CD14-positive monocyte (primary cell): ENCODE measurements at regions not wholly inside any gene's neighbourhood (a gene's known extent, or its start where the extent isn't known, plus 50 kb on each side); places are given as distances from the start of the nearest gene placed in this dataset.

Source experiments
- DNase-seq, 3 donors: peaks; one replicate each; pipeline ENCODE4 v3.0.0-alpha.2; 2011 to 2022
- H2AFZ ChIP-seq: 2 replicates; pipeline ENCODE4 v1.6.0; 2012; ENCODE audit warnings: mild to moderate bottlenecking, low read depth, low read length, inconsistent platforms; ENCODE audit not compliant: insufficient read depth, poor library complexity, severe bottlenecking
- H3K27ac ChIP-seq, 2 donors: 1 replicate in 1 of 2; 2 replicates in 1 of 2; pipeline ENCODE4 v1.5.1; 2012 to 2013; ENCODE audit warnings: low read length in 2 of 2, control low read depth in 1 of 2, inconsistent platforms in 1 of 2, low read depth in 1 of 2, mild to moderate bottlenecking in 1 of 2
- H3K27me3 ChIP-seq, 2 donors: one replicate each; pipeline versions ENCODE4 v1.6.0 to v1.6.1; 2011 to 2013; ENCODE audit warnings: low read length in 2 of 2; ENCODE audit not compliant: control insufficient read depth in 2 of 2, insufficient read depth in 2 of 2
- H3K36me3 ChIP-seq, 2 donors: replicated peaks in 1 of 2; 1 replicate in 1 of 2; 2 replicates in 1 of 2; pipeline versions ENCODE4 v1.5.1 to v1.6.1; 2012 to 2013; ENCODE audit warnings: low read length in 2 of 2, control low read depth in 1 of 2, inconsistent platforms in 1 of 2, mild to moderate bottlenecking in 1 of 2; ENCODE audit not compliant: insufficient read depth in 2 of 2, control insufficient read depth in 1 of 2
- H3K4me1 ChIP-seq, 2 donors: 1 replicate in 1 of 2; 2 replicates in 1 of 2; pipeline versions ENCODE4 v1.5.1 to v1.6.1; 2012 to 2013; ENCODE audit warnings: low read length in 2 of 2, control low read depth in 1 of 2, inconsistent platforms in 1 of 2, mild to moderate bottlenecking in 1 of 2, moderate library complexity in 1 of 2; ENCODE audit not compliant: insufficient read depth in 2 of 2, control insufficient read depth in 1 of 2
- H3K4me2 ChIP-seq: replicated peaks from 2 replicates; pipeline ENCODE3; 2012; ENCODE audit warnings: low read length, moderate library complexity, mild to moderate bottlenecking; ENCODE audit not compliant: poor library complexity, severe bottlenecking; ENCODE audit errors: extremely low read depth
- H3K4me3 ChIP-seq, 3 experiments: fragments of 200-600 bp in 1 of 3; sonication (generic) in 1 of 3; replicated peaks in 1 of 3; 1 replicate in 2 of 3; 2 replicates in 1 of 3; pipeline ENCODE4 v1.5.1; 2011 to 2013; ENCODE audit warnings: low read length in 3 of 3, mild to moderate bottlenecking in 3 of 3, control low read depth in 2 of 3, low read depth in 2 of 3, inconsistent platforms in 1 of 3, moderate library complexity in 1 of 3
- H3K79me2 ChIP-seq: 2 replicates; pipeline ENCODE4 v1.6.0; 2012; ENCODE audit warnings: mild to moderate bottlenecking, control low read depth, inconsistent platforms, low read length, moderate library complexity; ENCODE audit not compliant: insufficient read depth
- H3K9ac ChIP-seq: 2 replicates; pipeline ENCODE4 v1.6.0; 2017; ENCODE audit warnings: low read length, mild to moderate bottlenecking; ENCODE audit not compliant: insufficient read depth, poor library complexity, severe bottlenecking
- H3K9me3 ChIP-seq, 2 donors: replicated peaks in 1 of 2; 1 replicate in 1 of 2; 2 replicates in 1 of 2; pipeline versions ENCODE4 v1.5.1 to v1.6.1; 2012 to 2013; ENCODE audit warnings: low read length in 2 of 2, control low read depth in 1 of 2; ENCODE audit not compliant: control insufficient read depth in 1 of 2, insufficient read depth in 1 of 2
- H4K20me1 ChIP-seq: 2 replicates; pipeline ENCODE4 v1.6.0; 2012; ENCODE audit warnings: mild to moderate bottlenecking, low read length, control low read depth, moderate library complexity; ENCODE audit not compliant: insufficient read depth
- H3K27ac Mint-ChIP-seq, 7 donors: one replicate each; pipeline ENCODE4 v1.8.0; 2020; ENCODE audit warnings: mild to moderate bottlenecking in 7 of 7, mixed read lengths in 7 of 7, moderate library complexity in 6 of 7, inconsistent platforms in 2 of 7
- H3K27me3 Mint-ChIP-seq, 3 donors: one replicate each; pipeline ENCODE4 v1.8.0; 2021 to 2022; ENCODE audit warnings: low read depth in 3 of 3, mild to moderate bottlenecking in 3 of 3, mixed read lengths in 3 of 3, moderate library complexity in 3 of 3, inconsistent platforms in 1 of 3
- H3K36me3 Mint-ChIP-seq, 2 donors: one replicate each; pipeline ENCODE4 v1.8.0; 2020; ENCODE audit warnings: mixed read lengths in 2 of 2, inconsistent platforms in 1 of 2, mild to moderate bottlenecking in 1 of 2
- H3K4me1 Mint-ChIP-seq: one replicate; pipeline ENCODE4 v1.8.0; 2020; ENCODE audit warnings: mild to moderate bottlenecking, mixed read lengths
- H3K4me3 Mint-ChIP-seq, 2 donors: one replicate each; pipeline ENCODE4 v1.8.0; 2020; ENCODE audit warnings: mild to moderate bottlenecking in 2 of 2, mixed read lengths in 2 of 2, moderate library complexity in 1 of 2
- H3K9me3 Mint-ChIP-seq, 7 donors: one replicate each; pipeline ENCODE4 v1.8.0; 2020 to 2022; ENCODE audit warnings: mixed read lengths in 7 of 7, mild to moderate bottlenecking in 6 of 7, moderate library complexity in 6 of 7, inconsistent platforms in 2 of 7
- CTCF ChIP-seq: fragments of 200-600 bp; IDR thresholded peaks from one replicate; pipeline ENCODE4 v1.8.0; 2022; ENCODE audit warnings: antibody characterized with exemption, mild to moderate bottlenecking
- WGBS: methylation state at CpG from one replicate; pipeline ENCODE4 v1.1.5; 2013; ENCODE audit warnings: missing lambda C conversion rate; ENCODE audit not compliant: insufficient coverage; 5-methylcytosine and 5-hydroxymethylcytosine counted together
- intact Hi-C, 2 donors: fragments of 100-400 bp; cut with micrococcal nuclease; formaldehyde crosslinking; loops; one replicate each; pipeline versions ENCODE4 v1.15.0 to v1.15.1; 2023

GRCh38 chr16:6970171-6970857 lies 362.3 kb upstream of the RBFOX1 start:
- Histone ChIP-seq H2AFZ (no peak overlapping the region), H3K4me1 (no peaks in the 10 kb centered on the region), H3K36me3 (no peaks in the 10 kb centered on the region), H3K27me3 (no peaks in the 10 kb centered on the region), H3K4me3 (no peak overlapping the region), H3K4me2 (no peak overlapping the region), H3K79me2 (no peaks in the 10 kb centered on the region), H4K20me1 (no peaks in the 10 kb centered on the region), H3K27ac (no peak overlapping the region), H3K9me3 (no peaks in the 10 kb centered on the region), H3K9ac (no peak overlapping the region)
- Mint-ChIP-seq H3K36me3 (no peaks in the 10 kb centered on the region), H3K4me1 (no peaks in the 10 kb centered on the region), H3K27ac (no peak overlapping the region), H3K9me3 (peaks cover 0 to 3% (median 1%) of the 10 kb centered on the region in 7 donors), H3K27me3 (peaks cover 0 to 2% (median 1%) of the 10 kb centered on the region in 3 donors), H3K4me3 (no peak overlapping the region)
- no peak for TF ChIP-seq CTCF
- intact Hi-C loops, result no loop called here
- 100% methylated on average over 1 of the region's 3 CpGs for WGBS
- no peak for DNase-seq

GRCh38 chr16:6969594-6969993 lies 363.1 kb upstream of the RBFOX1 start:
- Histone ChIP-seq H3K4me2 (no peak overlapping the region), H3K79me2 (no peaks in the 10 kb centered on the region), H3K9me3 (no peaks in the 10 kb centered on the region), H3K36me3 (no peaks in the 10 kb centered on the region), H3K27ac (no peak overlapping the region), H3K27me3 (no peaks in the 10 kb centered on the region), H4K20me1 (no peaks in the 10 kb centered on the region), H3K9ac (no peak overlapping the region), H3K4me3 (no peak overlapping the region), H2AFZ (no peak overlapping the region), H3K4me1 (no peaks in the 10 kb centered on the region)
- no peak overlapping the region for H3K27ac Mint-ChIP-seq
- intact Hi-C loops, result no loop called here
- H3K4me1 Mint-ChIP-seq, result no peaks in the 10 kb centered on the region
- no peak overlapping the region for H3K4me3 Mint-ChIP-seq
- no peak for TF ChIP-seq CTCF
- no peak for DNase-seq
- WGBS, result 67% methylated on average over 1 of the region's 5 CpGs
- peaks cover 0 to 5% (median 3%) of the 10 kb centered on the region in 7 donors for H3K9me3 Mint-ChIP-seq
- peaks cover 0 to 2% (median 1%) of the 10 kb centered on the region in 3 donors for H3K27me3 Mint-ChIP-seq
- H3K36me3 Mint-ChIP-seq, result no peaks in the 10 kb centered on the region
